ENCODE measurements at regions not wholly inside any gene's neighbourhood (a gene's known extent, or its start where the extent isn't known, plus 50 kb on each side); places are given as distances from the start of the nearest gene placed in this dataset.
A peak's percentile ranks its signal among the peaks of the same experiment; 100 is the strongest.

GRCh38 chr11:33996498-33997454 is 54.8 kb upstream of the CAPRIN1 start:
- intact Hi-C loops (cut with micrococcal nuclease): loop anchor here (1.0 to 2.0 kb wide), 5 partner anchors 56 to 363 kb away; partner anchors contain the start of gene NAT10
- peak; percentile 97 for FAIRE-seq
- no peak overlapping the region for H3K27ac ChIP-seq (ENCODE audit: insufficient read depth, low read depth, low read length)
- POLR2A ChIA-PET: no interaction called here
- H3K4me1 ChIP-seq (ENCODE audit: control insufficient read depth, extremely low read depth, insufficient read depth, low read length): no peaks in the 10 kb centered on the region
- H4K20me1 ChIP-seq (replicated peaks; ENCODE audit: control insufficient read depth, extremely low read depth, insufficient read depth, low read length): no peaks in the 10 kb centered on the region
- TF ChIP-seq CTCF (IDR thresholded peaks at IDR 0.05; ENCODE audit: extremely low read depth in 1 of 2, insufficient read depth in 1 of 2, low read depth in 1 of 2, low read length in 2 of 2) (peak; percentile 63 to 77), EZH2 (IDR thresholded peaks at IDR 0.05; ENCODE audit: borderline replicate concordance, low read depth, low read length, severe bottlenecking) (peak; percentile 44), JUN (IDR thresholded peaks at IDR 0.05; ENCODE audit: borderline replicate concordance, insufficient read depth, insufficient read length, low read depth) (no peak)
- H3K36me3 ChIP-seq (ENCODE audit: control insufficient read depth in 2 of 2, extremely low read depth in 1 of 2, insufficient read depth in 2 of 2, low read length in 2 of 2): no peaks in the 10 kb centered on the region
- H3K79me2 ChIP-seq (ENCODE audit: control insufficient read depth, insufficient read depth, low read length): no peaks in the 10 kb centered on the region
- CTCF ChIA-PET: interaction anchor here (0.6 to 6.6 kb wide), 35 partner anchors 9 to 496 kb away, joined by 3 to 74 read pairs (median 4); partner anchors contain the start of genes ABTB2, CAPRIN1 and NAT10
- H3K9ac ChIP-seq (replicated peaks; ENCODE audit: extremely low read depth, insufficient read depth, low read length): no peak overlapping the region
- no peaks in the 10 kb centered on the region for H3K9me3 ChIP-seq (replicated peaks; ENCODE audit: control insufficient read depth, insufficient read depth, low read length)
- no TSS peak for BruUV-seq (replicated peaks)
- H3K27me3 ChIP-seq (ENCODE audit: control insufficient read depth in 2 of 2, insufficient read depth in 2 of 2, low read length in 2 of 2): peaks cover 20 to 27% of the 10 kb centered on the region in 2 experiments
- H3K4me2 ChIP-seq (ENCODE audit: insufficient read depth, low read length): no peak overlapping the region
- no peak overlapping the region for H3K4me3 ChIP-seq (replicated peaks in 1 of 3; ENCODE audit: insufficient read depth in 1 of 3, low read depth in 1 of 3, low read length in 3 of 3)
- dilution Hi-C loops (cut with MboI; ENCODE audit: extremely low pct_ligation_motif_present, low sequenced_read_pairs): no loop called here
- DNase-seq (ENCODE audit: low read depth, low spot score): peak; percentile 75
- H3K9me1 ChIP-seq (replicated peaks; ENCODE audit: control insufficient read depth, extremely low read depth, insufficient read depth, low read length): no peaks in the 10 kb centered on the region
- no peak overlapping the region for H2AFZ ChIP-seq (ENCODE audit: low read depth, low read length)
